ENCODE measurements at regions not wholly inside any gene's neighbourhood (a gene's known extent, or its start where the extent isn't known, plus 50 kb on each side); places are given as distances from the start of the nearest gene placed in this dataset.

- WGBS, 3 donors = 63 to 75% (median 69%) methylated on average over 10 of the region's 10 CpGs
- no peak overlapping the region for H3K27ac ChIP-seq (ENCODE audit: low read depth, low read length)
Measured at GRCh38 chr22:48186146-48186790, 1423.8 kb downstream of the TBC1D22A start.

GRCh38 chr22:48185071-48186055 lies 1422.9 kb downstream of the TBC1D22A start:
- 68 to 78% (median 71%) methylated on average over 20 of the region's 20 CpGs for WGBS, 3 donors

GRCh38 chr22:48182846-48183805 lies 1420.7 kb downstream of the TBC1D22A start:
- WGBS, 3 donors = 67 to 86% (median 86%) methylated on average over 25 of the region's 25 CpGs
- no peak overlapping the region for H3K27ac ChIP-seq (ENCODE audit: low read depth, low read length)

More at GRCh38 chr22:48185071-48186055, 1422.9 kb downstream of the TBC1D22A start:
- H3K27ac ChIP-seq (ENCODE audit: low read depth, low read length) = no peak overlapping the region

GRCh38 chr22:48182031-48182430 lies 1419.6 kb downstream of the TBC1D22A start:
- no peak overlapping the region for H3K27ac ChIP-seq (ENCODE audit: low read depth, low read length)
- WGBS, 3 donors = 63 to 92% (median 81%) methylated on average over 5 of the region's 5 CpGs

GRCh38 chr22:48181263-48181955 lies 1419.0 kb downstream of the TBC1D22A start:
- 80 to 85% (median 84%) methylated on average over 18 of the region's 18 CpGs for WGBS, 3 donors
- no peak overlapping the region for H3K27ac ChIP-seq (ENCODE audit: low read depth, low read length)

- H3K27ac ChIP-seq (ENCODE audit: low read depth, low read length) = no peak overlapping the region
- 75 to 81% (median 77%) methylated on average over 4 of the region's 4 CpGs for WGBS, 3 donors
Measured at GRCh38 chr22:48180631-48181030, 1418.2 kb downstream of the TBC1D22A start.

GRCh38 chr22:48179571-48180546 lies 1417.4 kb downstream of the TBC1D22A start:
- 64 to 85% (median 82%) methylated on average over 15 of the region's 15 CpGs for WGBS, 3 donors
- no peak overlapping the region for H3K27ac ChIP-seq (ENCODE audit: low read depth, low read length)

- WGBS, 3 donors = 85 to 91% (median 90%) methylated on average over 7 of the region's 7 CpGs
- no peak overlapping the region for H3K27ac ChIP-seq (ENCODE audit: low read depth, low read length)
Measured at GRCh38 chr22:48178536-48178935, 1416.1 kb downstream of the TBC1D22A start.

- WGBS, 3 donors = 73 to 91% (median 90%) methylated on average over 5 of the region's 5 CpGs
Measured at GRCh38 chr22:48177631-48178030, 1415.2 kb downstream of the TBC1D22A start.

GRCh38 chr22:48175721-48176120 lies 1413.3 kb downstream of the TBC1D22A start:
- 75 to 82% (median 80%) methylated on average over 2 of the region's 2 CpGs for WGBS, 3 donors
- no peak overlapping the region for H3K27ac ChIP-seq (ENCODE audit: low read depth, low read length)

More at GRCh38 chr22:48177631-48178030, 1415.2 kb downstream of the TBC1D22A start:
- no peak overlapping the region for H3K27ac ChIP-seq (ENCODE audit: low read depth, low read length)

GRCh38 chr22:48173773-48174160 lies 1411.3 kb downstream of the TBC1D22A start:
- WGBS, 3 donors = 53 to 61% (median 60%) methylated on average over 7 of the region's 7 CpGs
- H3K27ac ChIP-seq (ENCODE audit: low read depth, low read length) = no peak overlapping the region

- H3K27ac ChIP-seq (ENCODE audit: low read depth, low read length) = no peak overlapping the region
- WGBS, 3 donors = 62 to 74% (median 62%) methylated on average over 19 of the region's 19 CpGs
Measured at GRCh38 chr22:48173061-48173772, 1410.8 kb downstream of the TBC1D22A start.

GRCh38 chr22:48171271-48171691 lies 1408.8 kb downstream of the TBC1D22A start:
- no peak overlapping the region for H3K27ac ChIP-seq (ENCODE audit: low read depth, low read length)
- WGBS, 3 donors = 46 to 57% (median 46%) methylated on average over 7 of the region's 7 CpGs

- H3K27ac ChIP-seq (ENCODE audit: low read depth, low read length) = no peak overlapping the region
Measured at GRCh38 chr22:48169227-48169626, 1406.8 kb downstream of the TBC1D22A start.

GRCh38 chr22:48167238-48167637 lies 1404.8 kb downstream of the TBC1D22A start:
- no peak overlapping the region for H3K27ac ChIP-seq (ENCODE audit: low read depth, low read length)
- 49 to 56% (median 50%) methylated on average over 6 of the region's 6 CpGs for WGBS, 3 donors

More at GRCh38 chr22:48169227-48169626, 1406.8 kb downstream of the TBC1D22A start:
- 61 to 80% (median 74%) methylated on average over 4 of the region's 4 CpGs for WGBS, 3 donors

- 73 to 74% (median 74%) methylated on average over 4 of the region's 4 CpGs for WGBS, 3 donors
Measured at GRCh38 chr22:48161298-48161697, 1398.8 kb downstream of the TBC1D22A start.

More at GRCh38 chr22:48161298-48161697, 1398.8 kb downstream of the TBC1D22A start:
- H3K27ac ChIP-seq (ENCODE audit: low read depth, low read length) = no peak overlapping the region
